Osteocyte (in vitro differentiated cells): ENCODE measurements at regions not wholly inside any gene's neighbourhood (a gene's known extent, or its start where the extent isn't known, plus 50 kb on each side); places are given as distances from the start of the nearest gene placed in this dataset.

Experiments used
- DNase-seq: peaks from one replicate; pipeline ENCODE4 v3.0.0; 2021; ENCODE audit warnings: mixed read lengths; ENCODE audit not compliant: unreplicated experiment; ENCODE audit errors: extremely low spot score
- H3K27ac Mint-ChIP-seq: one replicate; pipeline ENCODE4 v1.8.0; 2021; ENCODE audit warnings: mild to moderate bottlenecking, mixed read lengths; ENCODE audit not compliant: unreplicated experiment
- H3K27me3 Mint-ChIP-seq: one replicate; pipeline ENCODE4 v1.8.0; 2021; ENCODE audit warnings: mixed read lengths; ENCODE audit not compliant: unreplicated experiment
- H3K36me3 Mint-ChIP-seq: one replicate; pipeline ENCODE4 v1.8.0; 2021; ENCODE audit warnings: mixed read lengths; ENCODE audit not compliant: unreplicated experiment
- H3K4me1 Mint-ChIP-seq: one replicate; pipeline ENCODE4 v1.8.0; 2021; ENCODE audit warnings: mixed read lengths; ENCODE audit not compliant: unreplicated experiment
- H3K4me3 Mint-ChIP-seq: one replicate; pipeline ENCODE4 v1.8.0; 2021; ENCODE audit warnings: mild to moderate bottlenecking, moderate library complexity, mixed read lengths; ENCODE audit not compliant: unreplicated experiment
- H3K9me3 Mint-ChIP-seq: one replicate; pipeline ENCODE4 v1.8.0; 2021; ENCODE audit warnings: mixed read lengths; ENCODE audit not compliant: unreplicated experiment
- CTCF ChIP-seq: fragments of 200-600 bp; sonication (generic); IDR thresholded peaks from 2 replicates; pipeline ENCODE4 v1.5.0; 2021; ENCODE audit warnings: antibody characterized with exemption, mild to moderate bottlenecking, moderate library complexity

DNA sequence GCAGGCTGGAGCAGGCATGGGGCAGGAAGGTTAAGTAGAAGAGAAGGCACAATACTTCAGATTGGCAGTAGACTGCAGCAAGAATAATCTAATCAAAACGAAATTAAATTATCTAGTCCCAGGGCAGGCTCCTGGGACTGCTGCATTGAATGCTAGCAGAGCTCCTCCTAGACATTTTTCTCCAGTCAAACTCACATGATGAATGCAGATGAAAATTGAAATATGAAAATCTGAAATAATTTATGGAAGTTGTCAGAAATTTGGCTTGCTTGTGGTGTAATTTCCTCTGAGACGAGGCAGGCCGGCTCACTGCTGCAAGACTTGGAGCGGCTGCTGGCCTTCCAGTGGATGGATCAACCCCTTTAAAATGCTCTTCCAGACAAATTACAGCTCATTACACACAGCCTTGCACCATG is 78.0 kb upstream of the TMEM33 start:
- H3K36me3 Mint-ChIP-seq = no peaks in the 10 kb centered on the region
- no peak for TF ChIP-seq CTCF
- no peaks in the 10 kb centered on the region for H3K9me3 Mint-ChIP-seq
- H3K4me3 Mint-ChIP-seq = no peak overlapping the region
- H3K27me3 Mint-ChIP-seq = peaks cover 64% of the 10 kb centered on the region
- H3K27ac Mint-ChIP-seq = no peak overlapping the region
- H3K4me1 Mint-ChIP-seq = no peaks in the 10 kb centered on the region
- no peak for DNase-seq

DNA sequence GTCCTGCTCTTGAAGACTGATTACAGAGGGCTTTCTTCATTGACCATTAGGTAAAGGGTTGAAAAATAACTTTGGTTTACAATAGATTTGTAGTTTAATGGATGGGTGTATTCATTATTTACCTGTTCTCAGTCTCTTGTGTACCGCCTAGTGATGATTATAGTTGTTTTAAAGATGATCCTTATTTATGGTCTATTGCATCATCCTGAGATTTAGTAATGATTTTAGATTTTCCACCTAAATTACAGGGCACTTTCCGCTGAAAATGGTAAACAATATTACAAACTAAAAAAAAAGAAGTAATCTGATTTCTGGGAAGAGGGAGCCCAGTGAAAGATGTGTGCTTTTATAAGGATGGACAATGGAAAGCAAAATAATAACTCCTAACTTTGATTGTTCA is 78.4 kb upstream of the TMEM33 start:
- no peaks in the 10 kb centered on the region for H3K9me3 Mint-ChIP-seq
- no peak overlapping the region for H3K27ac Mint-ChIP-seq
- no peaks in the 10 kb centered on the region for H3K4me1 Mint-ChIP-seq
- TF ChIP-seq CTCF = no peak
- H3K27me3 Mint-ChIP-seq = peaks cover 60% of the 10 kb centered on the region
- H3K36me3 Mint-ChIP-seq = no peaks in the 10 kb centered on the region
- H3K4me3 Mint-ChIP-seq = no peak overlapping the region
- DNase-seq = no peak

GRCh38 chr4:41853973-41854372 is 81.3 kb upstream of the TMEM33 start:
- no peak for TF ChIP-seq CTCF
- no peaks in the 10 kb centered on the region for H3K4me1 Mint-ChIP-seq
- H3K9me3 Mint-ChIP-seq = no peaks in the 10 kb centered on the region
- peaks cover 40% of the 10 kb centered on the region for H3K27me3 Mint-ChIP-seq
- H3K27ac Mint-ChIP-seq = no peak overlapping the region
- no peaks in the 10 kb centered on the region for H3K36me3 Mint-ChIP-seq
- DNase-seq = no peak
- no peak overlapping the region for H3K4me3 Mint-ChIP-seq

DNA sequence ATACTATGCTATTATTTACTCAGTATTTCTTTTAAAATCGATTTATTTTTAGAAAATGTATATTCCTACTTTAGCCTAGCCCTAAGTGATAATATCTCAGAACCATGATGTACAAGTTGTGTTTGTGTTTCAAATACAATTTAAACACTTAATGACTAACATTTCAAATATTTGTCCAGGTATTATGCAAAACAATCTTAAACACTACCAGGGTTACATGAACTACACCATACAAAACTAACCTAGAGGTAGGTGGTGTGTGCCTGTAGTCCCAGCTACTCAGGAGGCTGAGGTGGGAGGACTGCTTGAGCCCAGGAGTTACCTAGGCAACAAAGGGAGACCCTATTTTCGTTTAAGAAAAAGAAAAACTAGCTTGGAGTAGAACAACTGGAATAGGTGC is 83.0 kb upstream of the TMEM33 start:
- Mint-ChIP-seq H3K36me3 (no peaks in the 10 kb centered on the region), H3K9me3 (no peaks in the 10 kb centered on the region), H3K27me3 (peaks cover 23% of the 10 kb centered on the region), H3K4me3 (no peak overlapping the region), H3K27ac (no peak overlapping the region), H3K4me1 (no peaks in the 10 kb centered on the region)
- DNase-seq = no peak
- TF ChIP-seq CTCF = no peak

GRCh38 chr4:41851621-41852020 is 83.6 kb upstream of the TMEM33 start:
- Mint-ChIP-seq H3K4me1 (no peaks in the 10 kb centered on the region), H3K4me3 (no peak overlapping the region), H3K9me3 (no peaks in the 10 kb centered on the region), H3K27me3 (peaks cover 16% of the 10 kb centered on the region), H3K36me3 (no peaks in the 10 kb centered on the region), H3K27ac (no peak overlapping the region)
- no peak for DNase-seq
- TF ChIP-seq CTCF = no peak
